UCSD-AML1 (cell line): ENCODE measurements at regions not wholly inside any gene's neighbourhood (a gene's known extent, or its start where the extent isn't known, plus 50 kb on each side); places are given as distances from the start of the nearest gene placed in this dataset.
"Not testable (repeated sequence)": the region's sequence is repeated elsewhere in the genome, so short reads cannot be mapped to it uniquely, and the experiment has no call there.

Source experiments
- DNase-seq: peaks from one replicate; lab custom pipeline; 2025; ENCODE audit not compliant: unreplicated experiment; lab: John Stamatoyannopoulos, UW

DNA sequence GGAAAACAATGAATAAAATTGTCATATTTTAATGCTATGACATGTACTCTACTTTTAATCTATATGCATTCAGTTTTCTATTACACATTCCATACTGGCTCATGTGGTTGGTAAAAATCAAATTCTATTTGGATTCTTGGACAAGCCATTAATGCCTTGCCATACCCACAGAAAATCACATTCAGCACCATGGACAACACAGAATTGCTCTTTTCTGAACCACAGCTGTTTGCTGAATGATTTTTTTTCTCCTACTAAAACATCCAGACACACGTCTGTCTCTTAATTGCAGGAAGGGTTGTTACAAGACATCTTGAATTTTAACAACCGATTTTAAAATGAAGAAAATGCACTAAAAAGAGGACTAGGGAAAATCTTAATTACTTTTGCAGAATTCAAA, 675.6 kb downstream of the BRINP1 start:
- DNase-seq: no peak

DNA sequence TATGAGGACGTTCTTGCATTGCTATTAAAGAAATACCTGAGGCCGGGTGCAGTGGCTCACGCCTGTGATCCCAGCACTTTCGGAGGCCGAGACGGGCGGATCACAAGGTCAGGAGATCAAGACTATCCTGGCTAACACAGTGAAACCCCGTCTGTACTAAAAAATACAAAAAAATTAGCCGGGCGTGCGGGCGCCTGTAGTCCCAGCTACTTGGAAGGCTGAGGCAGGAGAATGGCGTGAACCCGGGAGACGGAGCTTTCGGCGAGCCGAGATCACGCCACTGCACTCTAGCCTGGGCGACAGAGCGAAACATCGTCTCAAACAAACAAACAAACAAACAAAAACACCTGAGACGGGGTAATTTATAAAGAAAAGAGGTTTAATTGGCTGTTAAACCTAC, 674.0 kb downstream of the BRINP1 start:
- not testable (repeated sequence) for DNase-seq

DNA sequence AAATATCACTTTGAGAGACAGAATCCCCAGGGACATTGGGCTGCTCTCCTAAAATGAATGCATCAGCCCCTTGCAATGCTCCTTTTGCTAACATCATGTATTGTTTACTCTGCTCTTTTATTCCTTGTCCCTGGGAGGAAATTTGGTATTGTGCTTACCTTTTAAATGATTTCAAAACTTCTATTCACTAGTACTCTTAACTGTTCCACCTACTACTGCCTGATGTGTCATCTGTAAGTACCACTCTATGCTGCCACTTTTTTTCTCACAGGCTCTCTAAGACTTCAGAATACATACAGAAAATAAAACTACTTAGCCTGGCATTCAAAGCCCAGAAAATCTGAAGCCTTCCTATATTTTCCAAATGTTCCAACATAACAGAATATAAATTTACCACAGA, 667.2 kb downstream of the BRINP1 start:
- no peak for DNase-seq

DNA sequence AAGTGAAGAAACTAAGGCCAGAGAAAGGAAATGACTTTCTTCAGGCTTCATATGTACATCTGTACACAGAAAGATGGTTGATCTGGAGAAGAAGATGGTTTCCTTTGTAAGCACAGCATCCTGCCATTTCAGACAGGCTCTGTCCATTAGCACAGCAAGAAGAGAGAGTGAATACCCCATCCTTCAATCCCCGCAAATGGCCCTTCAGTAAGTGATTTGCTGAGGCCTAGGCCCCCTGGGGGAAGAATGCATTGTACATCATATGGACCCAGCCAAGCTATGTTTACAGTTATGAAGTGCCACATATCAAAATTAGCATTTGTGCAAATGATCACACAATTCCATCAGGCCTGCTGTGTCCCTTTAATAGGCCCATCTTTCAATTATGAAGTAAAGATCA, 657.4 kb downstream of the BRINP1 start:
- no peak for DNase-seq

DNA sequence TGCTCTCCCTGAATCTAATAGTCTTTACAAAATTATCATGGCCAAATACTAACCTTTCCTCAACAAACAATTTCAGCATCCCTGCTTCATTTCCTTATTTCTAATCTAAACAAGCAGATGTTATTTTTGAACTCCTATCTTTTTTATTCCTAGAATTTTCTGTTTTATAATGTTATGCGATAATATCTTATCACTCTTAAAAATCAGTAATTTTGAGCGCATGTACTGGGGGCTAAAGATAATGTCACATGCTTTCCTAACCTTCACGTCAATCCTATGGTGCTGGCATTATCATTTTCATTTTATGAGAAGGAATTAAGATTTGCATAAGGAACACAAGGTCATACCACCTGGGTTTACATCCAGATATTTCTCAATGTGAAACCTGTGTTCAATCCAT, 648.0 kb downstream of the BRINP1 start:
- DNase-seq: no peak

DNA sequence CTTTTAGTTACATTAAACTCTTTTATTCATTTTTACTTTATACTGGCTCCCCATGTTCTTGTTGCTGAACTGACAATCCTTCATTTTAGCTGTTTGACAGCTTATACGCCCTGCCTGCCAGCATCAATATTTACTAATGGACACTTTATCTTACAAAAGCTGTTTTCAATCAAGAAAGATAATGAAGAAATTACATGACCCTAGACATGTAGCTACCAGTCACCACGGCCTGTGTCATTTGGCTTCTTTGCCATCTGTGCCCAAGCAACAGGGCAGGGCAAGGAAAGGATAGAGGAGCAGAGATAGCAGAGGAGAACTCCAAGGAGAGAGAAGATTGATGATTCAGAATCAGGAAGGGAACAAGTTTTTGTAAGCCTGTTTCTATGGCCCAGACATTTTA, 647.3 kb downstream of the BRINP1 start:
- DNase-seq: no peak

DNA sequence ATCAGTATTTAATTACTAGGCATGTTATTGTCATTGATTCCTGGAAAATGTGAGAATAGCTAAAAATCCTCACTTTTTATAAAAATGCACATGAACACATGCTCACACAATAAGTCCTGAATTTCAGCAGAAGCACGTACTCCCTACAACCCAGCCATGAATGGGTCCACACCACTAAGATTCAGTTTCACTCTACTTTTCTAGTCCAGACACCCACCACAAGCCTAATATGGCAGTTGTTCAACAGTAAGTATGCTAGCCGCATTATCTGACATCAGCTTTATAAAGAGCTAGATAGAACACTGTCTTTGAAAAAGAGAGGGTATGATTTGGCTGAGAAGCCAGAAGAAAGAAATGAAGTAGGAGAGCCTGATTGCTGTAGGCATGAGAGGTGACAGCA, 639.3 kb downstream of the BRINP1 start:
- no peak for DNase-seq

DNA sequence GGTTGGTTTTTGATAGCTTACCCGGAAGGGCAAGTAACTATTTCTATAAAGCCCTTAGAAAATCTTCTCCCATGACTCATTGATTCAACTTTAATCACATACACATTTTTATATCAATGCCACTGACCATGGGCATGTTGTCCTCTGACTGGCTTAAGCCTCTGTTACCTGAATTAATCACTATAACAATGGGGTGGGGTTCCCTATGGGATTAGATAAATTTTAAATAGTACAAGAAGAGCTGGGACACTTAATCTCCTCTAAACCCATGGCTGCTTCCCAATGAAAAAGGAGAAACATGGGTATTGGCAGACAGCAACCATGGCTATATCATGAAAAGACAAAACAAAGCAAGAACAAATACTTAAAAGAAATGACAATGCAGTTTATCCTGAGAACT, 636.2 kb downstream of the BRINP1 start:
- DNase-seq: no peak

DNA sequence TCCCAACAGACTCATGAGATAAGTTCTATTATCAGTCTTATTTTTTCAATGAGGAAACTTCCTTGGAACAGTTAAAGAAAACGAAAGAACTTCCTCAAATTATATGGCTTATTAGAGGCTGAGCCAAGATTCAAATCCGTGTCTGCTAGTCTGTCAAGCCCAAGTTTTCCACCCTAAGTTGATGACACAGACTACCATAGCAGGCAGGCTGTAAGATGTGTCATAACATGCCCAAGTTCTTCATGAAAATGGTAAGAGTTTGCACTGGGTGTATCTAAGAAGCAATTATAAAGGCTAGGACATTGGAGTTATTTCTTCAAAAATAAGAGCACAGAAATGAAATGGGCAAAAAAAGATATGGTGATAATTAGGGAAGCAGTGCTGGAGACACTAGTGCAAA, 634.5 kb downstream of the BRINP1 start:
- DNase-seq: no peak

DNA sequence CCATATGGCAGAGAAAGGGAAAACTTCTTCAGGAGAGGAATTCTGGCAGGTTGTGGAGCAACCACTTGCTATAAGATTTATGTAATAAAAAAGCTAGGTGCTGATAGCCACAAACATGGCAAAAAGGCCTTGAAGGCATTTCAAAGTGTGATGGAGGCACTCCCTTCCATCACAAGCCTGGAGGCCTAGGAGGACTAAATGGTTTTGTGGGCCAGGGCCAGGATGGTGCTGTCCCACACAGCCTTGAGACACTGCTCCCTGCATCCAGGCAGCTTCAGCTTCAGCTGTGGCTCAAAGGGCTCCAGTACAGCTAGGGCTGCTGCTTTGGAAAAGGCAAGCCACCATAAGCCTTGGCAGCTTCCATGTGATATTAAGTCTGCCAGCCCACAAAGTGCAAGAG, 632.8 kb downstream of the BRINP1 start:
- DNase-seq: no peak

DNA sequence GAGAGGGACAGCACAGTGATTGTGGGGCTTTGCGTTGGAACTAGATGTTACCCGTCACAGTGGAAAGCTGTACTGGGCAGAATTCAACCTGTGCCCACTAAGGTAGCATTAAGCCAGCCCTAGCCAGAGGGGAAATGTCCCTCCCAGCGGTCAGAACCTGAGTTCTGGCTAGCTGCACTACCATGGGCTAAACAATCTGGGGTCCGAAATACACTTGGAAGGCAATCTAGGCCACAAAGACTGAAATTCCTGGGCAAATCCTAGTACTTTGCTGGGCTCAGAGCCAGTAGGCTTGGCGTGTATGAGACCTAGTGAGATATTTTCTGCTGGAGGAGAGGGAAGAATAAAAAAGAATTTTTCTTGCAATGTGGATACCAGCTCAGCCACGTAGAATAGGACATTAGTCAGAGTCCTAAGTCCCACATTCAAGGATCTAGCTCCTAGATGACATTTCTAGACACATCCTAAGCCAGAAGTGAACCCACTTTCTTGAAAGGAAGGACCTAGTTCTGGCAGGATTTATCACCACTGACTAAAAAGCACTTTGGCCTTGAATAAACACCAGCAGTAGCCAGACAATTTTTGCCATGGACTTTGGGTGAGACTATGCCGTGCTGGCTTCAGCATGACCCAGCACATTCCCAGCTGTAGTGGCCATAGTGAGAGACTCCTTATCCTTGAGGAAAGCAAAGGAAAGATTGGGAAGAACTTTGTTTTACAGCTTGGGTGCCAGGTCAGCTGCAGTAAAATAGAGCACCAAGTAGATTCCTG, 618.0 kb downstream of the BRINP1 start:
- DNase-seq: no peak

DNA sequence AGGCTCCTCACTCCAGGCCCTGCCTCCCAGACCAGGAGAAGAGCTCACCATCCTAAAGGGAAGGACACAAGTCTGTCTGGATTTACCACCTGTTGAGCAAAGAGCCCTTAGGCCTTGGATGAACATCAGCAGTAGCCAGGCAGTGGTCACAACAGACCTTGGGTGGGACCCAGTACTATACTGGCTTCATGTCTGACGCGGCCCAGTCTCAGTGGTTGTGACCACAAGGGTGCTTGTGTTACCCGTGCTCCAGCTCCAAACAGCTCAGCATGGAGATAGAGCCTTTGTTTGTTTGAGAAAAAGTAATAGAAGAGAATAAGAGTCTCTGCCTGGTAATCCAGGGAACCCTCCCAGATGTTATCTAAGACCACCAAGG, 617.4 kb downstream of the BRINP1 start:
- no peak for DNase-seq

DNA sequence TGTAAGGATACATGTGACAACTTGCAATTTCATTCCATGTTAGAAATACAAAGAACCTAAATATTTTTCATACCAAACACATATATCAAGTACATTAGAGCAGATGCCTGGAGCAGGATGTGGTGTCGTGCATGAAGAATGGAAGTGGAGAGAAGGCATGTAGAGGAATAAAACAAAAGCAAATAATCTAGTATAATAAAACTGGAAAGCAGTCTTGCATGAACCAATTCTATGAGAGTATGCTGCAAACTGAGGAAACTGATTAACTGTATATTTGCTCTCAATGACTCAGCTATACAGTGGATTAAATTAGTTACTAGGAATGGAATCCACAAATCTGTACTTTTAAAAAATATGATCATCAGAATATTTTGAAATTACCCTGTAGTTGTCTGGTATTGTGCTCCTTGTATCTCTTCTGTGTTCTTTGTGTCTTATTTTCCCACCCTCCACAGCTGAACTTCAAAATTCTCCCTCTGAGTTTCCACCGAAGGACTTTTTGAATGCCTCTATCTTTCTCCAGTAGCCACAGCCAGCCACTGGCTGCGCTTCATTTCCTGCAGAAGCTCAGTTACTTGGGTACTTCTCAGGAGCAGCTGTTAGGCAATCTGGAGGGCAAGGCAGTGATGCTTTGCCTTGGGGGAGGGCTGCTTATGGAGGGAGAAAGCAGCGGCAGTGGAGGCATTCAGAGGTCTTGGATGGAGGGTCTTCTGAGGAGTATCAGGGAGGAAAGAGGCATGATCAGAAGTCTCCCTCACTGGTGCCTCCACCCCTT, 608.0 kb downstream of the BRINP1 start:
- DNase-seq: no peak

DNA sequence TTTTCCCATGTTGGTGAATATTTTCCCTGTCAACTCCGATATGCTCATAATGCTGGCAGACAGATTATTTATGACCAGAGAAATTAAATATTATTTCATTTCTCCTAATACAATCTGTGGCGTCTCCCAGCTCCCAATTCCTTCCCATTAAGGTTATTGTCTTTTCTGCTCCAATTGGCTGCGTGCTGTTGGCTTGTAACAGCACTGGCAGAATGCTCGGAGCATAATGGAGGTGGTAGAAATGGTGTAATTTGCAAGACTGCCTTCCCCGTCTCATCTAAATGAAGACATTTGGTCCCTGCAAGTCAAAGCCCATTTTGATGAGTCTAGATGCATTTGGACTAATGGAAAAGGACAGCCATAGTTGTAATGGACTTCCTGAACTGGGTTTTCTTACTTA, 601.7 kb downstream of the BRINP1 start:
- DNase-seq: no peak

DNA sequence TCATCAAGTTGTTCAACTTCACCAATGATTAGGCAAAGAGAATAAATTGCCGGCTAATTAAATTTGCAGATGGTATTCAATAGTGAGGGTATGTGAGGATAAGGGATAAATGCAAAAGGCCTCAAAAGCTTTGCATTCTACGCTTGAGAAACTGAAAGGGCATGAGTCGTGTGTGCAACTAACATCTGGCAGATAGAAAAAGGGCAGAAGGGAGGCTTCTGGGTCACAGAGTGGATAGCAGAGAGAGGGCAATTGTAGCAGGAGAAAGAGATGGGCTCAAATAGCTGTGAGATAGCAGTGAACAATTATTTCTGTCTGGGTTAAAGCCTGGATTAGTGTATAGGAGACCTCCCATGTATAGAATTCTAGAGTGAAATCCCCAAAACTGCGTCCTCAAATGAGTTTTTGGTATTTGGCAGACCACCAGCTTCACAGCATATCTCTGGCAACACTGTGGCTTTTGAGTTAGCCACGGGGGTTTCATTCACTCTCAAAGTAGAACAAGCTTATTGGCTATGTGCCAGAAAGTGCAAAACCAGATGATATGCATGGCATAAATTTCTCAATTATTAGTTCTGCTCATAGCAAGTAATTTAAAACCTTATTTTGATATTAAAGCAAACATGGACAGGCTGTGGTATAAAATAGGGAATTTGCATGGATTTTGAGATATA, 586.3 kb downstream of the BRINP1 start:
- DNase-seq: no peak

DNA sequence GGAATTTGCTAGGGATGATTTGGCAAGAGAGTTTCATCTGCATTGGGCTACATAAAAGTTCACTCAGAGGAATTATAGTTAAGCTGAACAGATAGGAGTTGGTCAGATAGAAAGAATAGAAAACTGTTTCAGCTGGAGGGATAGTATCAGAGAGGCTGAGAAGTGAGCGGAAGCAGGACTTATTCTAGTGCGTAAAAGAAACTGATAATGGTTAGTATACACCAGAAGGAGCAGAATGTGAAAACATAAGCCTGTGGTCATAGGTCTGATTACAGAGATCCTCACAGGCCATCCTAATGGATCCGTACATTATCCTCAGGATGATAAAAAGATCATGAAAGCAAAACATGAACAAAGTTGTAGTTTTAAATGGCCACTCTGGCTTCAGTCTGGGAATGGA, 585.2 kb downstream of the BRINP1 start:
- DNase-seq: no peak

DNA sequence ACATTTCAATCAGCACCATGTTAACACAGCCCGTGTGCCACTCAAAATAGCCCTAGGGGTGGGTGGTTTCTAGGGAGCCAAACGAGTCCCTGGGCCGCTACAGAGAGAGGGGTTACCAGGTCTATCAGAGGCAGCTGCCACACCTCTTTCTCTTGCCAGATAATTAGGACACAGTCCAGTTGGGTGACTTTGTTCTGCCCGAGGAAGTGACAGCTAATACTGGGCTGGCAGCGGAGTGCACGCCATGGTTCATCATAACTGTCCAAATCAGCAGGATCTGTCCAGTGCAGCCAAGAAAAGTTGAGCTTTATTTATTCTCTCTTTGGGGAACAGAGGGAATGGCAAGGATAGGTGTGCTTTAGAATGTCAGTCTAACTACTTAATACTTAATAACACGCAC, 583.8 kb downstream of the BRINP1 start:
- no peak for DNase-seq

DNA sequence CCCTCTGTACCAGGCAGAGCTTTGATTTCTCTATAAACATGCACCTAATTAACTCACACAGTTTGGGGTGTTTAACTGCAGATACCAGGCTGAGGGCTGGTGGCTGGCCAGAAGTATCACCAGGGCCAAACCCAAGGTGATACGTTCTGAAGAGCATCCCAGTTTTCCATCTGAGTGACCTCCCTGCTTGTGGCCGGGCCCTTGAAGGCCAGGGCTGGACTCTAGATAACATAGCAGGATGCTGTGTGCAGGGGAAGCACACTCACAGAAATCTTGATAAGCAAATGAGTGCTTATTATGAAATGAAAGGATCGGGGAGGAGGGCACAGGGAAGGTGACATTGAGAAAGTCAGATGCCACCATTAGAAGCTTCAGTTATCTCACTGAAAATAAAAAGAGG, 582.4 kb downstream of the BRINP1 start:
- DNase-seq: no peak

DNA sequence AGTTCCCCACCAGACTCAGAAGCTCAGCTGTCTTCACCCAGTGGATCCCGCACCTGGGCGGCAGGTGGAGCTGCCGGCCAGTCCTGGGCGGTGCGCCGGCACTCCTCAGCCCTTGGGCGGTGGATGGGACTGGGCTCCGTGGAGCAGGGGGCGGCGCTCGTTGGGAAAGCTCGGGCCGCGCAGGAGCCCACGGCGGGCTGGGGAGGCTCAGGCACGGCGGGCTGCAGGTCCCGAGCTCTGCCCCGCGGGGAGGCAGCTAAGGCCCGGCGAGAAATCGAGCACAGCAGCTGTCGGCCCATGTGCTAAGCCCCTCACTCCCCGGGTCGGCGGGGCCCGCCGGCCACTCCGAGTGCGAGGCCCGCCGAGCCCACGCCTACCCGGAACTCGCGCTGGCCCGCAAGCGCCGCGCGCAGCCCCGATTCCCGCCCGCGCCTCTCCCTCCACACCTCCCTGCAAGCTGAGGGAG, 560.0 kb downstream of the BRINP1 start:
- DNase-seq: no peak

DNA sequence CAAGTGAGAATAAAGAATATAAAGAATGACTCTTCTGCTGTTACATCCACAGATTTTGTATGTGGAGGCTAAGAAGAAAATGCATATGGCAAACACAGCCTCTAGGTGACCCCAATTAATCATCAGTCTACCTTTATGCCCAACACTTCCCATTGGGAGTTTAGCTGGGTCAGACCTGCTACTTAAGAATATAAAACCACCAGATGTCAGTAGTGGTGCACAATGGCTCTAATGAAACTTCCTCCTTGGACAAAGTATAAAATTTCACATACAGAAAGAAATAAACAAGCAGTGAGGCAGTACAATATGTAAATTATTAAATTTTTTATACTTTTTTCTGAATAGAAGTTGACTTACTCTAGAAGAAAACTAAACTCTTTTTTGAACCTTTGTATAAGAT, 539.9 kb downstream of the BRINP1 start:
- no peak for DNase-seq

DNA sequence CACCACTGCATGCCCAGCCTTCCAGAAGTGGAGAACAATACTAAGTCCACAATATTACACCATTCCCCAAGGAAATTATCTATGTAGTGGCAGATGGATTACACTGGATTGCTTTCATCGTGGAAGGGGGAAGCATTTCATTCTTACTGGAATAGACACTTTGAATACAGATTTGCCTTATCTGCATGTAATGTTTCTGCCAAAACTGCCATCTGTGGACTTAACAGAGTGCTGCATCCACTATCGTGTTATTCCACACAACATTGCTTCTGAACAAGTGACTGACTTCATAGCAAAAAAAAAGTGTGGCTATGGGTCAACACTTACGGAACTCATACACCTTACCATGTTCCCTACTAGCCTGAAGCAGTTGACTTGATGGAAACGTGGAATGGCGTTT, 536.9 kb downstream of the BRINP1 start:
- DNase-seq: no peak

DNA sequence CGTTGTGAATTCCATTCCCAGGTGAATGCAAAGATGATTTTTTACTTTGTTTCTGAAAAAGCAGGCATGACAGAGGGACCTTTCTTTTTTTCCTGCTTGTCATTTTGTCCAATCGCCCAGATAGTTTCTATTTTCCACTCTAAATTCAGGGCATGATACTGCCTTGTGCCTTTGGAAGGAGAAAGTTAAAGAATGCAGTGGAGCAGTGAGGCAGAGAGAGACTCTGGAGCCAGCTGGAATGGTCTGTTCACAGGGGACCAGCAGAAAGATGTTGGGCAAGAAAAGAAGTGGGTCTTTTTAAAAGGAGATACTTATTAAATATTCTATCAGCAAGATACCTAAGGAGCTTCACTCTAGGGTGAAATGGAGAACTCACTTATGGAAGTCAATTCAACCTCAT, 532.3 kb downstream of the BRINP1 start:
- no peak for DNase-seq
